ENCODE measurements at regions not wholly inside any gene's neighbourhood (a gene's known extent, or its start where the extent isn't known, plus 50 kb on each side); places are given as distances from the start of the nearest gene placed in this dataset.

DNA sequence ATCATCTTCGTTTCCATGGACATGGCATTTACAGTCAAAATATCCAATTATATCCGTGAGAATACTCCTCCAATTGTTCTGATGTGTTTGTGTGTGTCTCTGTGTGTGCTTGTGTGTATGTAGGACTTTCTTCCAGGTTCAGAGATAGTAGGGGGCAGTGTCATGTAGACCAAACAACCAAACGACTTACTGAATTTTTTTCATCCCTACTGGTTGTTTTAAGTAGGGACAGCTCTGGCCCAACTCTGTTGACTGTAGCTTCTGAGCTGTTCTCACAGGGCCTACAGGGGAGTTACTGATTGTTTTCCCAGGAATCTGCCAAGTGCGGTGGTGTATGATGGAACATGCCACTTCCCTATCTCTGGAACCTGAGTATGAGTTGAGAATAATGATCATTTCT is 69.6 kb downstream of the ETAA1 start:
- Histone ChIP-seq H3K36me3 (ENCODE audit: insufficient read depth, low read length) (no peaks in the 10 kb centered on the region), H3F3A (ENCODE audit: insufficient read depth, low read length) (no peaks in the 10 kb centered on the region), H3K9me3 (ENCODE audit: low read length) (no peaks in the 10 kb centered on the region), H3K4me3 (ENCODE audit: low read depth, low read length, poor library complexity, severe bottlenecking) (no peak overlapping the region), H3K27ac (ENCODE audit: low read depth, low read length, poor library complexity, severe bottlenecking) (no peak overlapping the region), H3K27me3 (ENCODE audit: insufficient read depth, low read length) (no peaks in the 10 kb centered on the region), H2AFZ (ENCODE audit: low read length) (no peak overlapping the region), H4K20me1 (ENCODE audit: insufficient read depth, low read length) (no peaks in the 10 kb centered on the region), H3K4me1 (ENCODE audit: insufficient read depth, low read length, severe bottlenecking) (no peaks in the 10 kb centered on the region), H3K4me2 (ENCODE audit: low read length) (no peak overlapping the region), H3K79me2 (ENCODE audit: insufficient read depth, low read length) (no peaks in the 10 kb centered on the region), H3K9ac (ENCODE audit: low read length) (no peak overlapping the region), H3K9me2 (ENCODE audit: low read depth, low read length) (no peaks in the 10 kb centered on the region)
- TF ChIP-seq, protein P1, sequence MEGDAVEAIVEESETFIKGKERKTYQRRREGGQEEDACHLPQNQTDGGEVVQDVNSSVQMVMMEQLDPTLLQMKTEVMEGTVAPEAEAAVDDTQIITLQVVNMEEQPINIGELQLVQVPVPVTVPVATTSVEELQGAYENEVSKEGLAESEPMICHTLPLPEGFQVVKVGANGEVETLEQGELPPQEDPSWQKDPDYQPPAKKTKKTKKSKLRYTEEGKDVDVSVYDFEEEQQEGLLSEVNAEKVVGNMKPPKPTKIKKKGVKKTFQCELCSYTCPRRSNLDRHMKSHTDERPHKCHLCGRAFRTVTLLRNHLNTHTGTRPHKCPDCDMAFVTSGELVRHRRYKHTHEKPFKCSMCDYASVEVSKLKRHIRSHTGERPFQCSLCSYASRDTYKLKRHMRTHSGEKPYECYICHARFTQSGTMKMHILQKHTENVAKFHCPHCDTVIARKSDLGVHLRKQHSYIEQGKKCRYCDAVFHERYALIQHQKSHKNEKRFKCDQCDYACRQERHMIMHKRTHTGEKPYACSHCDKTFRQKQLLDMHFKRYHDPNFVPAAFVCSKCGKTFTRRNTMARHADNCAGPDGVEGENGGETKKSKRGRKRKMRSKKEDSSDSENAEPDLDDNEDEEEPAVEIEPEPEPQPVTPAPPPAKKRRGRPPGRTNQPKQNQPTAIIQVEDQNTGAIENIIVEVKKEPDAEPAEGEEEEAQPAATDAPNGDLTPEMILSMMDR (IDR thresholded peaks at IDR 0.05; ENCODE audit: low read length): no peak
- no peak for TF ChIP-seq EZH2 (IDR thresholded peaks at IDR 0.05; ENCODE audit: borderline replicate concordance, low read length)

DNA sequence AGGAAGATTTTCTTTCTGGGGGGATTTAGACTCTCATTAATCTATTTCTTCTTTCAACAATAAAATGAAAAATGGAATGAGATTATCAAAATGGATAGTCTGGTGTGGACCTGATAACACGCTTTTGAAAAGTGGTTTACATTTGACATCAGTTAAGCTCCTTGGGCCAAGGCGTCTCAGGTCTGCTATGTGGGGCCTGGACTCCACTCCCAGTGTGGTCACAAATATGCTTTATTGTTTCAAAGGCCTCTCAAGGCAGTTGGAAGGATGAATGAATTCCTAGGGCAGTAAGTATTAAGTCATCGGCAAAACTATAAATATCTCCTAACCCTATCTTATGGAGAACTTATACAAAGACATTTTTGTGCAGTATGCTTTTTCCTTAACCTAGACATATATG is 74.5 kb downstream of the ETAA1 start:
- H4K20me1 ChIP-seq (ENCODE audit: insufficient read depth, low read length): no peaks in the 10 kb centered on the region
- no peak overlapping the region for H3K4me3 ChIP-seq (ENCODE audit: low read depth, low read length, poor library complexity, severe bottlenecking)
- no peaks in the 10 kb centered on the region for H3K9me3 ChIP-seq (ENCODE audit: low read length)
- no peaks in the 10 kb centered on the region for H3F3A ChIP-seq (ENCODE audit: insufficient read depth, low read length)
- no peaks in the 10 kb centered on the region for H3K4me1 ChIP-seq (ENCODE audit: insufficient read depth, low read length, severe bottlenecking)
- no peak overlapping the region for H2AFZ ChIP-seq (ENCODE audit: low read length)
- H3K27me3 ChIP-seq (ENCODE audit: insufficient read depth, low read length): no peaks in the 10 kb centered on the region
- no peak overlapping the region for H3K27ac ChIP-seq (ENCODE audit: low read depth, low read length, poor library complexity, severe bottlenecking)
- no peaks in the 10 kb centered on the region for H3K36me3 ChIP-seq (ENCODE audit: insufficient read depth, low read length)
- H3K79me2 ChIP-seq (ENCODE audit: insufficient read depth, low read length): no peaks in the 10 kb centered on the region
- no peaks in the 10 kb centered on the region for H3K9me2 ChIP-seq (ENCODE audit: low read depth, low read length)
- TF ChIP-seq, protein P1 (IDR thresholded peaks at IDR 0.05; ENCODE audit: low read length): no peak
- TF ChIP-seq EZH2 (IDR thresholded peaks at IDR 0.05; ENCODE audit: borderline replicate concordance, low read length): no peak
- H3K4me2 ChIP-seq (ENCODE audit: low read length): no peak overlapping the region
- H3K9ac ChIP-seq (ENCODE audit: low read length): no peak overlapping the region

DNA sequence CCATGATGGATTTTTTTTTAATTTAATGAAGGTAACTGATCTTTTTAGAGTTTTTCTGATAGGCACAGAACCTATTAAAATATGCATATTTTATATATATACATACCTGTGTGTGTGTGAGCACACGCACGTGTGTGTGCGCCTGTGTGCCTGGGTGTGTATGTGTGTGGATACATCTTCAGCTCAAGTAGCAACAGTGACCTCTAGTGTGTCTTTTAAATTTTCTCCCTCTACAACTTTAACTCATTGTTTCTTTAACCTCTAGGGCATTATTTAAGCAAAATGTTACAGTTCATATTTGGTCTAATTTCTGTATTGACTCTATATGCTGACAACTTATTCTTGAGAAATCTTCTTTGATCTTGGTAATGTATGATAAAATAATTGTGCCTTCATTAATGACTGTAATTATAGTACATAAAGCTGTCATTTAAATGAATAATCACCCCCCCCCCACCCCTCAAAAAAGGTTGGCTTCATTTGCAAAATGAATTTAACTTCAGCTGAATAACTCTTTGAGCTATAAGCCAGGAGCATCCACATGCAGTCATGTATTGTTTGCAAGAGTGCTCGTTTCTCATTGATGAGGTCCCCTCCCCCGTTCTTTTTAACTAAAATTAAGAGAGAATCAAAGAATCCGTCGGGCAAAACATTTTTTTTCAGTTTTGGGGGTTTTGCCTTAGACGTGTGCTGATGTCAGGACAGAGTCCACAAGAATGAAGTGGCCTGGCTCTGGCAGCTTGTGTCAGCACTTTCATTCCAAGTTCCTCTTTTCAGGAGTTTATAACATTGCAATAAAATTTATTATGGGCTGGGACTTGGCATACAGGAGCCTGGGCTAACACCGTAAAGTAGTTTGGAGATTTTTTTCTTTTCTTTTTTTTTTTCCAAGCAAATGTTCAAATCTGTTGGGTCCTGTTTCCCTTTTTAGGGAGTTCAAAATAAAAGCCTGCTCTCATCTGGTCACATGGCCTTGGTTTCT is 80.0 kb downstream of the ETAA1 start:
- no peak for TF ChIP-seq EZH2 (IDR thresholded peaks at IDR 0.05; ENCODE audit: borderline replicate concordance, low read length)
- TF ChIP-seq, protein P1 (IDR thresholded peaks at IDR 0.05; ENCODE audit: low read length): peak; percentile 55; the same call in 1 of the 2 replicates
- Histone ChIP-seq H3K79me2 (ENCODE audit: insufficient read depth, low read length) (no peaks in the 10 kb centered on the region), H3K9me2 (ENCODE audit: low read depth, low read length) (no peaks in the 10 kb centered on the region), H2AFZ (ENCODE audit: low read length) (no peak overlapping the region), H3K4me1 (ENCODE audit: insufficient read depth, low read length, severe bottlenecking) (no peaks in the 10 kb centered on the region), H3F3A (ENCODE audit: insufficient read depth, low read length) (no peaks in the 10 kb centered on the region), H3K9me3 (ENCODE audit: low read length) (no peaks in the 10 kb centered on the region), H3K4me2 (ENCODE audit: low read length) (no peak overlapping the region), H3K27ac (ENCODE audit: low read depth, low read length, poor library complexity, severe bottlenecking) (no peak overlapping the region), H3K27me3 (ENCODE audit: insufficient read depth, low read length) (no peaks in the 10 kb centered on the region), H3K4me3 (ENCODE audit: low read depth, low read length, poor library complexity, severe bottlenecking) (no peak overlapping the region), H3K9ac (ENCODE audit: low read length) (no peak overlapping the region), H3K36me3 (ENCODE audit: insufficient read depth, low read length) (no peaks in the 10 kb centered on the region), H4K20me1 (ENCODE audit: insufficient read depth, low read length) (no peaks in the 10 kb centered on the region)

All from OCI-LY1 (cell line).